Endodermal cell (in vitro differentiated cells): ENCODE measurements at regions not wholly inside any gene's neighbourhood (a gene's known extent, or its start where the extent isn't known, plus 50 kb on each side); places are given as distances from the start of the nearest gene placed in this dataset.

ENCODE experiments used
- DNase-seq: peaks from one replicate; pipeline ENCODE4 v3.0.0-alpha.2; 2017
- H3K27ac ChIP-seq: 2 replicates; pipeline ENCODE4 v1.5.1; 2013; ENCODE audit warnings: mild to moderate bottlenecking, low read depth, low read length, moderate library complexity
- H3K27me3 ChIP-seq: 2 replicates; pipeline ENCODE4 v1.6.1; 2013; ENCODE audit warnings: mild to moderate bottlenecking, low read length, moderate library complexity; ENCODE audit not compliant: insufficient read depth, control insufficient read depth, poor library complexity, severe bottlenecking
- H3K36me3 ChIP-seq: 2 replicates; pipeline ENCODE4 v1.7.0; 2013; ENCODE audit warnings: mild to moderate bottlenecking, low read length, moderate library complexity; ENCODE audit not compliant: control insufficient read depth, insufficient read depth
- H3K4me1 ChIP-seq: one replicate; pipeline ENCODE4 v1.7.0; 2013; ENCODE audit warnings: low read length; ENCODE audit not compliant: control insufficient read depth, insufficient read depth
- H3K4me3 ChIP-seq: 2 replicates; pipeline ENCODE4 v1.5.1; 2013; ENCODE audit warnings: mild to moderate bottlenecking, low read length, moderate library complexity
- H3K9ac ChIP-seq: 2 replicates; pipeline ENCODE4 v1.6.1; 2013; ENCODE audit warnings: mild to moderate bottlenecking, low read length, moderate library complexity; ENCODE audit not compliant: poor library complexity, severe bottlenecking; ENCODE audit errors: extremely low read depth
- H3K9me3 ChIP-seq: 2 replicates; pipeline ENCODE4 v1.6.1; 2013; ENCODE audit warnings: mild to moderate bottlenecking, low read length, moderate library complexity; ENCODE audit not compliant: control insufficient read depth
- H3K27ac Mint-ChIP-seq: 2 replicates; pipeline ENCODE4 v1.8.0; 2020; ENCODE audit warnings: mixed read lengths
- H3K27me3 Mint-ChIP-seq: 2 replicates; pipeline ENCODE4 v1.8.0; 2021; ENCODE audit warnings: mild to moderate bottlenecking, mixed read lengths; ENCODE audit not compliant: insufficient read depth
- H3K36me3 Mint-ChIP-seq: 2 replicates; pipeline ENCODE4 v1.8.0; 2020; ENCODE audit warnings: low read depth, mixed read lengths
- H3K4me1 Mint-ChIP-seq: 2 replicates; pipeline ENCODE4 v1.8.0; 2020; ENCODE audit warnings: mixed read lengths
- H3K4me3 Mint-ChIP-seq: 2 replicates; pipeline ENCODE4 v1.8.0; 2020; ENCODE audit warnings: mild to moderate bottlenecking, moderate library complexity, mixed read lengths
- H3K9me3 Mint-ChIP-seq: 2 replicates; pipeline ENCODE4 v1.8.0; 2020; ENCODE audit warnings: mild to moderate bottlenecking, mixed read lengths
- WGBS, 2 experiments: methylation state at CpG; one replicate each; pipeline versions ENCODE4 v1.1.5 to v1.1.7; 2013; ENCODE audit warnings: missing lambda C conversion rate in 2 of 2, mixed read lengths in 1 of 2; ENCODE audit not compliant: insufficient coverage in 1 of 2, insufficient read length in 1 of 2; 5-methylcytosine and 5-hydroxymethylcytosine counted together
- TF ChIP-seq, protein P1 (sequence below): fragments of 200-600 bp; sonication (generic); conservative IDR thresholded peaks from 2 replicates; pipeline ENCODE4 v1.5.0; 2021; ENCODE audit warnings: antibody characterized with exemption, mild to moderate bottlenecking

- no peaks in the 10 kb centered on the region for H3K9me3 Mint-ChIP-seq
- H3K9ac ChIP-seq: no peak overlapping the region
- no peaks in the 10 kb centered on the region for H3K36me3 Mint-ChIP-seq
- H3K36me3 ChIP-seq: no peaks in the 10 kb centered on the region
- H3K27me3 ChIP-seq: no peaks in the 10 kb centered on the region
- no peak overlapping the region for H3K27ac Mint-ChIP-seq
- TF ChIP-seq, protein P1, sequence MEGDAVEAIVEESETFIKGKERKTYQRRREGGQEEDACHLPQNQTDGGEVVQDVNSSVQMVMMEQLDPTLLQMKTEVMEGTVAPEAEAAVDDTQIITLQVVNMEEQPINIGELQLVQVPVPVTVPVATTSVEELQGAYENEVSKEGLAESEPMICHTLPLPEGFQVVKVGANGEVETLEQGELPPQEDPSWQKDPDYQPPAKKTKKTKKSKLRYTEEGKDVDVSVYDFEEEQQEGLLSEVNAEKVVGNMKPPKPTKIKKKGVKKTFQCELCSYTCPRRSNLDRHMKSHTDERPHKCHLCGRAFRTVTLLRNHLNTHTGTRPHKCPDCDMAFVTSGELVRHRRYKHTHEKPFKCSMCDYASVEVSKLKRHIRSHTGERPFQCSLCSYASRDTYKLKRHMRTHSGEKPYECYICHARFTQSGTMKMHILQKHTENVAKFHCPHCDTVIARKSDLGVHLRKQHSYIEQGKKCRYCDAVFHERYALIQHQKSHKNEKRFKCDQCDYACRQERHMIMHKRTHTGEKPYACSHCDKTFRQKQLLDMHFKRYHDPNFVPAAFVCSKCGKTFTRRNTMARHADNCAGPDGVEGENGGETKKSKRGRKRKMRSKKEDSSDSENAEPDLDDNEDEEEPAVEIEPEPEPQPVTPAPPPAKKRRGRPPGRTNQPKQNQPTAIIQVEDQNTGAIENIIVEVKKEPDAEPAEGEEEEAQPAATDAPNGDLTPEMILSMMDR: no peak
- H3K4me1 Mint-ChIP-seq: no peaks in the 10 kb centered on the region
- H3K27ac ChIP-seq: no peak overlapping the region
- H3K27me3 Mint-ChIP-seq: no peaks in the 10 kb centered on the region
- no peak overlapping the region for H3K4me3 Mint-ChIP-seq
- H3K4me1 ChIP-seq: no peaks in the 10 kb centered on the region
- H3K4me3 ChIP-seq: no peak overlapping the region
- no peaks in the 10 kb centered on the region for H3K9me3 ChIP-seq
- WGBS, 2 experiments: 95 to 100% methylated on average over 1 to 3 of the region's 3 CpGs
- no peak for DNase-seq
These were observed 839.6 kb upstream of the ZEB2 start for GRCh38 chr2:145359561-145359960.

- Histone ChIP-seq H3K27me3 (no peaks in the 10 kb centered on the region), H3K36me3 (no peaks in the 10 kb centered on the region), H3K27ac (no peak overlapping the region), H3K4me3 (no peak overlapping the region), H3K9me3 (no peaks in the 10 kb centered on the region), H3K4me1 (no peaks in the 10 kb centered on the region), H3K9ac (no peak overlapping the region)
- DNase-seq: no peak
- H3K36me3 Mint-ChIP-seq: no peaks in the 10 kb centered on the region
- no peaks in the 10 kb centered on the region for H3K4me1 Mint-ChIP-seq
- TF ChIP-seq, protein P1: no peak
- H3K27ac Mint-ChIP-seq: no peak overlapping the region
- no peaks in the 10 kb centered on the region for H3K9me3 Mint-ChIP-seq
- H3K4me3 Mint-ChIP-seq: no peak overlapping the region
- H3K27me3 Mint-ChIP-seq: no peaks in the 10 kb centered on the region
These were observed 836.1 kb upstream of the ZEB2 start for GRCh38 chr2:145356056-145356455.

DNA sequence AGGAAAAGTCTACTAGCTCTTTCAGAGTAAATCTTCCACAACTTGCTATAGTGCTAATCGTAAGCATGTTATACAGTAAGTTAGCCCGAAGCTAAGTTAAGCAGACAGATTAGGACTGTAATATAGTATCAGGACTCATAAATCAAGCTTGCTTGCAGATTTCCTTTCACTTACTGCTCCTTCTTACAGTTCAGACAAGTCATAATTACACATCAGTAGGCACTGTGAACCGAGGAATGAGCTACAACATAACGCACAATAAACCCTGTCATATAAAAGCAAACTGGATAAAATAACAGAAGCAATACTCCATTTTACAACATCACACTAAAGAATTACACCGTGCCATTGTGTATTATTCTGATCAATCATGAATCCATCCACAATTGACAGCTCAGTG is 832.6 kb upstream of the ZEB2 start:
- Histone ChIP-seq H3K27me3 (no peaks in the 10 kb centered on the region), H3K9ac (no peak overlapping the region), H3K4me1 (no peaks in the 10 kb centered on the region), H3K9me3 (no peaks in the 10 kb centered on the region), H3K27ac (no peak overlapping the region), H3K4me3 (no peak overlapping the region), H3K36me3 (no peaks in the 10 kb centered on the region)
- DNase-seq: no peak
- H3K9me3 Mint-ChIP-seq: no peaks in the 10 kb centered on the region
- no peaks in the 10 kb centered on the region for H3K27me3 Mint-ChIP-seq
- H3K36me3 Mint-ChIP-seq: no peaks in the 10 kb centered on the region
- no peak overlapping the region for H3K4me3 Mint-ChIP-seq
- H3K4me1 Mint-ChIP-seq: no peaks in the 10 kb centered on the region
- WGBS, 2 experiments: 89 to 100% methylated on average over 2 to 5 of the region's 5 CpGs
- TF ChIP-seq, protein P1: no peak
- no peak overlapping the region for H3K27ac Mint-ChIP-seq
